ENCODE measurements at regions not wholly inside any gene's neighbourhood (a gene's known extent, or its start where the extent isn't known, plus 50 kb on each side); places are given as distances from the start of the nearest gene placed in this dataset.

DNA sequence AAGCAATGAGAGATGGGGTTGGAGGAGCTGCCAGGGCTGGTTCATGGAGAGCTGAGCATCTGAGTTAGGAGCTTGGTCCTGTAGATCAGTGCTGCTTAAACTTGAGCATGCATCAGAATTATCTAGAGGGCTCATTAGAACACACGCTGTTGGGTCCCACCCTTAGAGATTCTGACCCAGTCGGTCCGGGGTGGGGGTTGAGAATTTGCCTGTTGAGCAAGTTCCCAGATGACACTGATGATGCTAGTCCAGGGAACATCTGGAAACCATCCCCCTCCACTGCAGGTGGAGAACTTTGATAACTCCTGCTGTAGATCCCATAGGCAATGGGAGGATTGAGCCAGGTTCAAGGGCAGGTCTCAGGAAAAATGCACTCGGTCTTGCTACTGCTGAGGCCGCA, 158.0 kb upstream of the KLF4 start:
- no peak for DNase-seq

GRCh38 chr9:107647141-107647540, 157.6 kb upstream of the KLF4 start:
- no peak for DNase-seq

- no peak for DNase-seq
Observed at GRCh38 chr9:107645464-107645833, 155.9 kb upstream of the KLF4 start.

GRCh38 chr9:107644733-107645463, 155.3 kb upstream of the KLF4 start:
- no peak for DNase-seq

GRCh38 chr9:107639426-107639825, 149.9 kb upstream of the KLF4 start:
- no peak for DNase-seq

GRCh38 chr9:107638521-107639310, 149.1 kb upstream of the KLF4 start:
- no peak for DNase-seq

DNA sequence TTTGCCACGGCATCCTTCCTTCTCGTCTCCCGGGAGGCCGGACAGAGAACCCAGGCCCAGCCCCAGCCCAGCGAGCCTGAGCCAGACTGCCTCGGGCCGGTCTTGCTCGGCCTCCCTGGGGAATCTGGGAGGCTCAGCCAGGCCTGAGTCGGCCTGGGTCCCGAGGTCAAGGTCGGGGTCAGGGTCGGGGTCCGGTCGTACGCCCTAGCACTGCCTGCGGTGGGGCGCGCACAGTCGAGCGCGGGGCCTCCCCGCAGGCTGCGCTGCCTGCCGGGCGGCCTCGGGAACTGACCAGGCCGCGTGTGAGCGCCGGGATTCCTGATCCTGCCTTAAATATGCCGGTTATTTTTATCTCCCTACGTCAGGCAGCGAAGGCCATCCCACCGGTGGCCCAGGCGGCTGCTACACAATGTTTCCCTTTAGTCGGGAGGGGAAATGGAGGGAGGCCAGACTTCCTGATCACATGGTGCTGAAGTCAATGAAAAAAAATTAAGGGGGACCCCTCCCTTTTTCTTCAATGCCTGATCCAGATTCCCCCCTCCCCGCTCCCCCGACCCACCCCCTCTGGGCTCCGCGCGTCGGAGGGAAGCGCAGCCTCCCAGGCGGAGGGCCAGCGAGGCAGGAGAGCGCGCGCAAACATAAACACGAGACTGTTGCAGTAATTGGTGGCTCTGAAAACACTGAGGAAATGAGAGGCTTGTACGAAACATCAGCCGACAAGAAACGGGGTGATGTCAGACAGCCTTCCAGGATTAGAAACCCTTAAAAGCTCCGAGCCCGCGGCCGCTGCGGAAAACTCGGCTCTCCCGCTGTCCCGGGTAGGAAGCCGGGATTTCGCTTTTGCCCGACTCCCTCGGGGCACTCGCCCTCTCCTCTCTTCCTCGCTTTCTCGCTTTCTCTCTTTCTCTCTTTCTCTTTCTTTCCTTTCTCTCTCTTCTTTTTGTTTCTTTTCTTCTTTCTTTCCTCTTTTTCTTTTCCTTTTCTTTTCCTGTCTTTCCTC, 148.2 kb upstream of the KLF4 start:
- DNase-seq, result peak; percentile 31

- no peak for DNase-seq
Observed at GRCh38 chr9:107636571-107637381, 147.2 kb upstream of the KLF4 start.

DNA sequence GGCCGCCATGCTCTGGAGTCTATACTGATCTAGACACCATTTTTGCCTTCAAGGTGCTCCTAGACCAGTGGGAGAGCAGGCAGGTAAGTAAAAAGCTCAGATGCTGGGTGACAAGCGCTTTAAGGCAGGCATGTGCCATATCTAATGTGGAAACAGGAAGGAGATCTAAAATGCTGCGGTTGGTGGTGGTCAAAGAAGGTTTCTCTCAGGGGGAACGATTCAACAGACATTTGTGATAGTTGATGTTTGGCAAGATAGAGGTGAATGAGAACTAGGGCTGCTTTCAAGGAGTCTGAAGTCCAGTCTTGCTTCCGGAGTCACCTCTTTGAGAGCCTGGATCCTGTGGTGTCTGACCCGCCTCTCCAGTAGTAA, 146.2 kb upstream of the KLF4 start:
- DNase-seq, result no peak

DNA sequence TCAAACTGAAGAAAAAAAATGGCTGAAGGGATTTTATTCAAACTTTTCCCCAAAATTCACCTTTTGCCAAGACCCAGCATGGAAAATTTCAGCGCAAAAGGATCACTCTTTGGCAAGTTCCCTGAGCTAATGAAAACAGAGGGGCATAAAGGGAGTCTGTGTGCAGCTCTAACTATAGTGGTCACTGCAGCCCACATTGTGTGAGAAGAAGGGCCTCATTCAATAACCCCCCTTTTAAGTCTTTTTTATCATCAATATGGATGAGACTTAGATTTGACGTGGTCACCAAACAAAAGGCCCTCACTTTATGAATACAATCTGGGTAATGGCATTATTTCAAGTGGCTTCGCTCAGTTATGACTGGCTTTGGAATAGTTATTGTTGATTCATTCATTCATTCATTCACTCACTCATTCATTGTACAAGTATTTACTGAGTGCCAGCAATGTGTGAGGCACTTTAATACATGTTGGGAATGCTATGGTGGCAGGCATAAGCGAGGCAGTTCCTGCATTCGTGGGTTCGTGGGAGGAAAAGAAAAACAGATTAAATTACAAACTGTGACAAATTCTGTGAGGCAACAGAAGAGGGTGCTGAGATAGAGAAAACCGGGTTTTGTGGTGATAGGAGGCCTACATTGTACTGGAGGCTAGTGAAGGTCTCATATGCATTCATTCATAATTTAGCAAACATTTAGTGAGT, 145.7 kb upstream of the KLF4 start:
- no peak for DNase-seq

GRCh38 chr9:107633406-107633805, 143.8 kb upstream of the KLF4 start:
- DNase-seq, result no peak

GRCh38 chr9:107632661-107633060, 143.1 kb upstream of the KLF4 start:
- DNase-seq, result no peak

DNA sequence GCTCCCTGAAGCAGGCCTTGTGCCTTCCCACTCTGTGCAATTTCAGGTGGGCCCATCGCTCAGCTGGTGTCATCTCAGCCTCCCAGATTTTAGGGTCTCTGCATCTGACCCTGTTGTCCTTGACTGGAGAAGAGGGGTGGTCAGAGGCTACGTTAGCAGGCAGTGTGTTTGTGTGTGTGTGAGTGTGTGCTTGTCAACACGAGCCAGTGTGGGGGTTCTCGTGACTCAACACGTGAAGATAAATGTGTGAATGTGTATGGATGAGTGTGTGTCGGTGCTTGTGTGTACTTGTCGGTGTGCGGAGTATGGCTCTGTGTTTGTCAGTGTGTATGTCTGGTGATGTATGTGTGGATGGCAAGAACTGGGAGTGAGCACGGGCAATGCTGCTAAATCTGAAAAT, 142.6 kb upstream of the KLF4 start:
- DNase-seq, result no peak

- DNase-seq, result no peak
Observed at GRCh38 chr9:107631788-107632187, 142.2 kb upstream of the KLF4 start.

- no peak for DNase-seq
Observed at GRCh38 chr9:107630156-107630555, 140.6 kb upstream of the KLF4 start.

- no peak for DNase-seq
Observed at GRCh38 chr9:107628444-107628843, 138.9 kb upstream of the KLF4 start.

DNA sequence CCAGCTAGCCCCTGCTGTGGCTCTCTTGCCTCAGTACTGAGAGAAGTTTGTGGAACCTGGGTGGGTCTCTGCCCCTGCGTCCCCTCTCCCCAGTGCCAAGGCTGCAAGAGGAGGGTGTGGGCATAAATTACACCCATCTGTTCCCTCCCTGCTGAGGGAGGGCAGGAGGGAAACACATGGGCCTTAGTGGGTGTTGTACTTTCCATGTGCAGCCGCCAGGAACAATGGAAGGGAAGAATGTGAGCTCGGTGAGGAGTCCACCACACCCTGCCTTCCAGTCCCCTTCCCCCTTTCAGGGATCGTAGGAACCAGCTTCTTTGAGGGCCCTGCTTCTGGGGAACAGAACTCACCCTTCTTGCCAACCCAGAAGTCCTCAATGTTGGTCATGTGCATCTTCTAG, 138.2 kb upstream of the KLF4 start:
- DNase-seq, result no peak

DNA sequence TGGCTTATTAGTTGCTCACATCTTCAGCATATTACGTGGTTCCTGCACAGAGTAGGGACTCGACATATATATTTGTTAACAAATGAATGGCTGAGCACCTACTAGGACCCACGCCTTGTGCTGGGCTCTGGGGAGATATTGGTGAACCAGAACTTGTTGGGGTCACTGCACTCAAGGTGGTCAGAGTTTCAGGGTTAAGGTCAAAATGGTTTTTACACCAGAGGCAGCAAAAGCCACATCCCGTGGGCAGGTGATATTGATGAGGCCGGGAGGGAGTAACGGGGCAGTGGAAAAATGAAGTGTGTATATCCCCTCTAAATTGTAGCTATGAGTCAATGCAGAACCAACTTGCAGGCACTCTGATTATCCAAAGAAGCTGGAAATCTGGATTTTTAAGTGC, 136.5 kb upstream of the KLF4 start:
- DNase-seq, result no peak

DNA sequence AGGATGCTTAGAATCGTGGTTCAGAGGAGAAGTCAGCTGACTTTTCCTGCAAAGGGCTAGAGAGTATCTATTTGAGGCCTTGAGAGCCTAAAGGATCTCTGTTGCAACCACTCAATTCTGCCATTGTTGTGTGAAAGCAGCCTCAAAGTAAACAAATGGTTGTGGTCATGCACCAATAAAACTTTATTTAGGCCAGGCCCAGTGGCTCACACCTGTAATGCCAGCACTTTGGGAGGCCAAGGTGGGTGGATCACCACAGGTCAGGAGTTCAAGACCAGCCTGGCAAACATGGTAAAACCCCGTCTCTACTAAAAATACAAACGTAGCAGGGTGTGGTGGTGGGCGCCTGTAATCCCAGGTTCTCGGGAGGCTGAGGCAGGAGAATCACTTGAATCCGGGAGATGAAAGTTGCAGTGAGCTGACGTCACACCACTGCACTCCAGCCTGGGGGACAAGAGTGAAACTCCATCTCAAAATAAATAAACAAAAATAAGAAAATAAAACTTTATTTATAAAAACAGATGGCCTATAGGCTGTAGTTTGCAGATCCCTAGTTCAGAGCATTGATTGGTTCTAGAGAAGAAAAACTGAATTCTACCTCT, 135.9 kb upstream of the KLF4 start:
- DNase-seq, result no peak

- DNase-seq, result no peak
Observed at GRCh38 chr9:107624234-107624948, 134.8 kb upstream of the KLF4 start.

DNA sequence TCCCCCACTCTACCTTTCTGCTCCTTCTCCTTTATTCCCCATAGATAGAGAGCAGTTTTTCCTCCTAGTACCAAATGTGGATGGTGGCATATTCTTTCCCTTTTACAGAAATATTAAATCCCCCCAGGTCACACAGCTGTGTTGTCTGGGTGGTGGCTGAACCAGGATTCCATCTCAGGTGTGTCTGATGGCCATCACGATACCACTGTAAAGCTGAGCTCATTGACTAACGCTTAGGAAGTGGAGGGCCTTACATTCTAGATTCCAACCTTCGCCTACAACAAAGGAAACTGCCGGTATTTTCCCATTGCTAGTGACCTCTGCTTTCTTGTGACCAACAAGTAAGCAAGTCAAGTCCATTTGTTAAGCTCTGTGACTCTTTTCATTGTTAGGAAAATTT, 131.9 kb upstream of the KLF4 start:
- DNase-seq, result no peak

Measured in NCI-H1092 (cell line).